Astrocyte (in vitro differentiated cells and primary cell): ENCODE measurements at regions not wholly inside any gene's neighbourhood (a gene's known extent, or its start where the extent isn't known, plus 50 kb on each side); places are given as distances from the start of the nearest gene placed in this dataset.
"Not testable (repeated sequence)": the region's sequence is repeated elsewhere in the genome, so short reads cannot be mapped to it uniquely, and the experiment has no call there.

Source experiments
- CTCF ChIP-seq: IDR thresholded peaks from 2 replicates; pipeline ENCODE4 v1.5.1; 2011; ENCODE audit warnings: low read depth, mild to moderate bottlenecking, inconsistent platforms, low read length, moderate library complexity; ENCODE audit not compliant: insufficient read depth
- EZH2 ChIP-seq: IDR thresholded peaks from 2 replicates; pipeline ENCODE4 v1.6.1; 2012; ENCODE audit warnings: mild to moderate bottlenecking, low read length, inconsistent platforms; ENCODE audit not compliant: insufficient read depth

DNA sequence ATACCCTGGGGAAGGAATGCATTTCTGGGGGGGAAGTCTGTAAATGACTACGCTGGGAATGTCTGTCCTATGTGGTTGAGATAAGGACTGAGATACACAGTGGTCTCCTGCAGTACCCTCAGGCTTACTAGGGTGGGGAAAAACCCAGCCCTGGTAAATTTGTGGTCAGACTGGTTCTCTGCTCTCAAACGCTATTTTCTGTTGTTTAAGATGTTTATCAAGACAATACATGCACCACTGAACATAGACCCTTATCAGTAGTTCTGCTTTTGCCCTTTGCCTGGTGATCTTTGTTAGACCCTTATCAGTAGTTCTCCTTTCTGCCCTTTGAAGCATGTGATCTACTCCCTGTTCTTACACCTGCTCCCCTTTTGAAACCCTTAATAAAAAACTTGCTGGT lies 173.9 kb downstream of the SKIDA1 start:
- TF ChIP-seq CTCF, EZH2: not testable (repeated sequence)
